NCI-H1694 (cell line): ENCODE measurements at regions not wholly inside any gene's neighbourhood (a gene's known extent, or its start where the extent isn't known, plus 50 kb on each side); places are given as distances from the start of the nearest gene placed in this dataset.

Experiments used
- DNase-seq: peaks from one replicate; lab custom pipeline; 2025; lab: John Stamatoyannopoulos, UW

GRCh38 chr7:24200407-24200966 is 83.5 kb upstream of the NPY start:
- DNase-seq = no peak

GRCh38 chr7:24201226-24201625 is 82.8 kb upstream of the NPY start:
- DNase-seq = no peak

- no peak for DNase-seq
These were observed 71.9 kb upstream of the NPY start for GRCh38 chr7:24212073-24212472.

GRCh38 chr7:24213311-24213710 is 70.7 kb upstream of the NPY start:
- no peak for DNase-seq

GRCh38 chr7:24214670-24215069 is 69.3 kb upstream of the NPY start:
- no peak for DNase-seq

- DNase-seq = no peak
These were observed 67.3 kb upstream of the NPY start for GRCh38 chr7:24216576-24217125.

- DNase-seq = no peak
These were observed 62.5 kb upstream of the NPY start for GRCh38 chr7:24221500-24221899.

- peak; percentile 4 for DNase-seq
These were observed 56.9 kb upstream of the NPY start for GRCh38 chr7:24227068-24227467.

GRCh38 chr7:24227603-24228359 is 56.2 kb upstream of the NPY start:
- DNase-seq = no peak

- DNase-seq = peak; percentile 26
These were observed 54.3 kb upstream of the NPY start for GRCh38 chr7:24229481-24230226.

GRCh38 chr7:24231493-24231892 is 52.5 kb upstream of the NPY start:
- no peak for DNase-seq

GRCh38 chr7:24233386-24233785 is 50.6 kb upstream of the NPY start:
- DNase-seq = no peak
